ENCODE measurements at regions not wholly inside any gene's neighbourhood (a gene's known extent, or its start where the extent isn't known, plus 50 kb on each side); places are given as distances from the start of the nearest gene placed in this dataset.
A peak's percentile ranks its signal among the peaks of the same experiment; 100 is the strongest.

GRCh38 chr7:125030756-125031387 lies 101.2 kb upstream of the POT1 start:
- H3K4me1 ChIP-seq (ENCODE audit: control insufficient read depth, insufficient read depth, low read length) = no peaks in the 10 kb centered on the region
- no peak overlapping the region for H3K4me3 ChIP-seq (ENCODE audit: low read length)
- no peak overlapping the region for H3K9ac ChIP-seq (ENCODE audit: low read length)
- no peaks in the 10 kb centered on the region for H3K27me3 ChIP-seq (replicated peaks; ENCODE audit: control insufficient read depth, insufficient read depth, low read length)
- DNase-seq (ENCODE audit: low read depth) = no peak
- H3K9me3 ChIP-seq (ENCODE audit: control insufficient read depth, low read length) = no peaks in the 10 kb centered on the region
- no peaks in the 10 kb centered on the region for H3K36me3 ChIP-seq (ENCODE audit: control insufficient read depth, insufficient read depth, low read length, severe bottlenecking)

GRCh38 chr7:125025620-125026019 lies 96.0 kb upstream of the POT1 start:
- Histone ChIP-seq H3K9me3 (ENCODE audit: control insufficient read depth, low read length) (peaks cover 4% of the 10 kb centered on the region), H3K36me3 (ENCODE audit: control insufficient read depth, insufficient read depth, low read length, severe bottlenecking) (no peaks in the 10 kb centered on the region), H3K27me3 (replicated peaks; ENCODE audit: control insufficient read depth, insufficient read depth, low read length) (no peaks in the 10 kb centered on the region), H3K4me1 (ENCODE audit: control insufficient read depth, insufficient read depth, low read length) (no peaks in the 10 kb centered on the region), H3K4me3 (ENCODE audit: low read length) (no peak overlapping the region), H3K9ac (ENCODE audit: low read length) (no peak overlapping the region)
- DNase-seq (ENCODE audit: low read depth) = no peak

- H3K27me3 ChIP-seq (replicated peaks; ENCODE audit: control insufficient read depth, insufficient read depth, low read length) = no peaks in the 10 kb centered on the region
- peaks cover 4% of the 10 kb centered on the region for H3K9me3 ChIP-seq (ENCODE audit: control insufficient read depth, low read length)
- no peak overlapping the region for H3K9ac ChIP-seq (ENCODE audit: low read length)
- no peaks in the 10 kb centered on the region for H3K4me1 ChIP-seq (ENCODE audit: control insufficient read depth, insufficient read depth, low read length)
- no peak overlapping the region for H3K4me3 ChIP-seq (ENCODE audit: low read length)
- H3K36me3 ChIP-seq (ENCODE audit: control insufficient read depth, insufficient read depth, low read length, severe bottlenecking) = no peaks in the 10 kb centered on the region
- DNase-seq (ENCODE audit: low read depth) = no peak
Measured at GRCh38 chr7:125020801-125021200, 91.2 kb upstream of the POT1 start.

DNA sequence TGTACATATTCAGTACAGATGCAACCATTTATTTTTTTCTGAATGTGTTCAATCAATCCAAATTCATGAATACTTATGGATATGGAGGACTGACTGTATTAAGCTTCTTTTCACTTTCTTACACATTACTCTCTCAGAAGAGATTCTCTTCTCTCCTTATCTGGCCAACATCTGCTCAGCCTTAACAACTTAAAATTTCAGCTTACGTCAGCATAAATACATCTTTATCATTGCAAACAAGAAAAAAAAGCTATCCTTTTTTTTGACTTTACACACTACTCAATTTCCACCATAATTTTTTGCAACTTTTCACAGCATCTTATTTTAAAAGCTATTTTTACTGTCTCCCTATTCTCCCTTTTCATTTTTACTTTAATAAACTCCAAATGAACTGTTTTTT lies 80.9 kb upstream of the POT1 start:
- DNase-seq (ENCODE audit: low read depth) = no peak
- Histone ChIP-seq H3K36me3 (ENCODE audit: control insufficient read depth, insufficient read depth, low read length, severe bottlenecking) (no peaks in the 10 kb centered on the region), H3K27me3 (replicated peaks; ENCODE audit: control insufficient read depth, insufficient read depth, low read length) (no peaks in the 10 kb centered on the region), H3K4me3 (ENCODE audit: low read length) (no peak overlapping the region), H3K9ac (ENCODE audit: low read length) (no peak overlapping the region), H3K4me1 (ENCODE audit: control insufficient read depth, insufficient read depth, low read length) (no peaks in the 10 kb centered on the region), H3K9me3 (ENCODE audit: control insufficient read depth, low read length) (no peaks in the 10 kb centered on the region)

GRCh38 chr7:124996778-124997177 lies 67.2 kb upstream of the POT1 start:
- DNase-seq (ENCODE audit: low read depth) = no peak
- H3K27me3 ChIP-seq (replicated peaks; ENCODE audit: control insufficient read depth, insufficient read depth, low read length) = no peaks in the 10 kb centered on the region
- H3K4me3 ChIP-seq (ENCODE audit: low read length) = no peak overlapping the region
- no peaks in the 10 kb centered on the region for H3K9me3 ChIP-seq (ENCODE audit: control insufficient read depth, low read length)
- H3K9ac ChIP-seq (ENCODE audit: low read length) = no peak overlapping the region
- H3K4me1 ChIP-seq (ENCODE audit: control insufficient read depth, insufficient read depth, low read length) = peaks cover 16% of the 10 kb centered on the region
- no peaks in the 10 kb centered on the region for H3K36me3 ChIP-seq (ENCODE audit: control insufficient read depth, insufficient read depth, low read length, severe bottlenecking)

DNA sequence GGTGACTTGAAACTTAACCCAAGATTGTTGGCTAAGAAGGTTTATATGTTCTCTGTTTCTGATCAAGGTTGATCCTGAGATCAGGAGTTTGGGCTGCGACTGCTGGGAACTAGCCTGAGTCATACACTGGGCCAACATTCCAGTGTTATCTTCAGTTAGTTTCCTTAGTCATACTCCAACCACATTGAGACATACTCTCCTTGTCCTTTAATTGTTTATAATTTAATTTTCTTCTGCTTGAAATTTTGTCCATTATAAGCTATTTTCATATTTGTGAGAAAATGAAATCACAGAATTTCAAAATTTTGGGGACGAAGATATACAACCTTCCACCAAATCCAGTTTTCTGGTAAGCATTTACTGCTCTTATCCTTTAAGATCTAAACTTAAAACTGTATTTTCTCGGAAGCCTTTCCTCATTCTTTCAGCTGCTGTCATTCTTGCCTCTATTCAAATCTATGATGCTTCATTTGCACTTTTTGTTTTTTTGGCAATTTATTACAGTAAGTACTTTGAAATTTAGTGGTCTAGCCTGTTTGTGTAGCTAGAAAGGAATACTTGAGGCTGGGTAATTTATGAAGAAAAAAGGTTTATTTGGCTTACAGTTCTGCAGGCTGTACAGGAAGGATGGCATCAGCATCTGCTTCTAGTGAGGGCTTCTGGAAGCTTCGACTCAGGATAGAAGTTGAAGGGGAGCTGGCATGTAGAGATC lies 63.4 kb upstream of the POT1 start:
- Histone ChIP-seq H3K9me3 (ENCODE audit: control insufficient read depth, low read length) (no peaks in the 10 kb centered on the region), H3K4me3 (ENCODE audit: low read length) (peak overlapping the region; percentile 71), H3K36me3 (ENCODE audit: control insufficient read depth, insufficient read depth, low read length, severe bottlenecking) (no peaks in the 10 kb centered on the region), H3K9ac (ENCODE audit: low read length) (peak overlapping the region; percentile 74), H3K4me1 (ENCODE audit: control insufficient read depth, insufficient read depth, low read length) (peaks cover 23% of the 10 kb centered on the region), H3K27me3 (replicated peaks; ENCODE audit: control insufficient read depth, insufficient read depth, low read length) (no peaks in the 10 kb centered on the region)
- DNase-seq (ENCODE audit: low read depth) = peak; percentile 89

DNA sequence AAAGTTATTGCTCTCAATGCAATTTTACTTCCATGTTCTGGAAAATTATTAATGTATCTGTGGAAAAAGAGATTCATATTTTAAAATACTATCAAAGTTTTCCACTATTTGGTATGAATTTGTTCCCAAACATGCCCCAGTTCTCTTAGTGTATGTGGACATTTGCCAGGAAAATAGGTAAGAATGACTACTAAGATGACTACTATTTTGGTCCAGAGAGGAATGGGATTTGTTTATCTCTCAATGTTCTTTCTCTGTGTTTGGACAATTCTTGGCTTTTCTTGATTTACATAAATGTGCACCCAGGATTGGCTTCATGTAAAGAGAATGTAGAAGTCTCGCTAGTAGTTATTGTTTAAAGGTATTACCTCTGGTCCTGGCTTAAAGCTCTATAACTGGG lies 60.3 kb upstream of the POT1 start:
- H3K4me3 ChIP-seq (ENCODE audit: low read length) = peak overlapping the region; percentile 63
- DNase-seq (ENCODE audit: low read depth) = no peak
- no peak overlapping the region for H3K9ac ChIP-seq (ENCODE audit: low read length)
- no peaks in the 10 kb centered on the region for H3K36me3 ChIP-seq (ENCODE audit: control insufficient read depth, insufficient read depth, low read length, severe bottlenecking)
- H3K9me3 ChIP-seq (ENCODE audit: control insufficient read depth, low read length) = no peaks in the 10 kb centered on the region
- H3K27me3 ChIP-seq (replicated peaks; ENCODE audit: control insufficient read depth, insufficient read depth, low read length) = no peaks in the 10 kb centered on the region
- peaks cover 23% of the 10 kb centered on the region for H3K4me1 ChIP-seq (ENCODE audit: control insufficient read depth, insufficient read depth, low read length)
